H54 (cell line): ENCODE measurements at regions not wholly inside any gene's neighbourhood (a gene's known extent, or its start where the extent isn't known, plus 50 kb on each side); places are given as distances from the start of the nearest gene placed in this dataset.

Experiments used
- DNase-seq: peaks from one replicate; pipeline ENCODE4 v3.0.0; 2011; ENCODE audit warnings: low spot score, mixed read lengths; ENCODE audit not compliant: insufficient read length
- FAIRE-seq: peaks from 3 replicates; lab custom pipeline; 2011; peaks lifted over from hg19 to GRCh38; lab: Jason Lieb, UNC
- POLR2A ChIP-seq: IDR thresholded peaks from 2 replicates; pipeline ENCODE4 v1.6.1; 2011; ENCODE audit warnings: low read depth, mild to moderate bottlenecking, low read length

DNA sequence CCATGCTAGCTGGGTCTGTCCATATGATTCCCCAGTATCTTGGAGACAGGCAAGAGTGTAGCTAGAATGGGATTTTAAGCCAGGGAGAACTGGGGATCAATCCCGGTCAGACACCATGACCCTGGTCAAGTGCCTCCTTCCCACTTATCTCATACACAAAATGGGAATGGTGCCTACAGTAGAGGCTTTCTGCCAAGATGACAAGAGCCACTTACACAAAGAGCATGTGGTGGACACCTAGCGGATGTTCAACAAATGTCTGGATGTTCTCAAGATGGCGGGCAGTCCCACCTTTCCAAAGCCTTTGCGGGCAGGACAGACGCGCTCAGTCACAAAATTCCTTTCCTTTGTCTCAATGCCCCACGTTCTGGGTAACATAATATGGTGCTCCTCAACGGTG lies 57.3 kb downstream of the MAF start:
- FAIRE-seq (no peak), DNase-seq (no peak)
- no peak for TF ChIP-seq POLR2A

DNA sequence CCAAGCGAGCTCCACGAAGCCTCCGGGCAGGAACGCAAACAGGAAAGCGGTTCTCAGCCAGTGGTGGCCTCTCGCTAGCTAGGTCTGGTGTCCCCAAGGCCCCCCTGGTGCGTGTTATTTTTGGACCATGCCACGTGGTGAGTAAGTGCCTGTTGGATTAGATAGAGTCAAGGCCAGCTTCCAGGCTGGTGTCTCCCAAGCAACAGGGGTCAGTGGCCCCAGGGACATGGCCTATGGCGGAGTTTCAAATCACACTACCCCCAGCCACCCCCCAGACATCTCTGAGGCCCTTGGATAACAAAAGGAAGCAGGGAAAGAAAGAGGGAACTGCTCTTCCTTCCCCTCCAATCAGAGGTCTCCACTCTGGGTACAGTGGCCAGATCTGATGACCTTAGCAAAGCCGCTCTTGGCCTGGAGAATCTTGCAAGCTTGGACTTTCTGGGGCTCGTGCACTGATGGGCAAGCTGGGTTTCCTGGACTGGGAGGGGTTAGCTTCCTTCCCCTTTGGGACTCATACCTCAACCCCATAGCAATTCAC lies 58.2 kb downstream of the MAF start:
- TF ChIP-seq POLR2A = no peak
- DNase-seq = no peak
- no peak for FAIRE-seq

DNA sequence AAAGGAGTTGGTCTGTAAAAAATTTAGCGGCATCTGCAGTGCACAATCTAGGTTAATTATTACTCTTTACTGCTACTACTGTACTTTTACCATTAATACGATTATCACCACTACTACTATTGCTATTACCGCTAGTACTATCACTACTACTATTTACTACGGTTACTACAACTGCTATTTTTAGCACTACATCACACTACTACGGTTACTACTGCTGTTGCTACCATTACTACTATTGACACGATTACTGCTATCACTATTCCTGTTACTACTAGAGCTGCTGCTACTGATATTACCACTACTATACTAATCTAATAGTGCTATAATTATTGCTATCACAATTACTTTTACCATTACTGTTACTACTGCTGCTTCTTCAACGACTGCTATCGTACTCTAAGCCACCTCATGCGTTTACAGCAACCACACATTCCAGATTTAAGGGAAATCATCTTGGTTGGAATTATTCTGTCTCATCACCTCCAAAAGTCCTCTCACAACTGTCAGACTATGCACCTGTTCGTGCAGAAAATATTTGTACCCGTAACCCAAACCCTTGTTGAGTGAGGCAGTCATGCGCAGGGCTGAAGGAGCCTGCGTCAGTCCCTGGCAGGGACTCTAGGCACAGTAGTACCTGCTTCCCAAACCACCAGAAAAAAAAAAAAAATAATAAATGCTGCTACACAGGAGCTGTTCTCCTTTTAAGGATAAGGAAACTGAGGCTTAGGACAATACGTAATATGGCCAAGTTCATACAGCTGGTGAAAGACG lies 59.5 kb downstream of the MAF start:
- no peak for TF ChIP-seq POLR2A
- FAIRE-seq (no peak), DNase-seq (no peak)

DNA sequence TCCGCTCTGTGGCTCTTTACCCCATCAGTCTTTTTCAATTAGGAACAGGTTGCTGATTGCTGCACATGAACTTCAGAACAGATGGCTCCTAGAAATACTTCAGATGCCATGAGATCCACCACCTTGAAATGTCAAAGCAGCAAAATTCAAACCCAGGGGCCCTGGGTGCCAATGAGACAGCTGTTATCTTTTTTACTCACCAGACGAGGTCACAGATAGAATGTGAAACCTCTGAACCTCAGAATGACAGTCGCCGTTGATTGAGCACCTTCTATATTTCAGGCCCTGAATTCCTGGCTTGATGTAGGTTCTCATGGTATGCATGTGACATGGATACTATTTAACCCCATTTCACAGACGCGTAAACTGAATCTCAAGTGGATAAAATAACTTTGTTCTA lies 63.0 kb downstream of the MAF start:
- TF ChIP-seq POLR2A = no peak
- DNase-seq (no peak), FAIRE-seq (no peak)

DNA sequence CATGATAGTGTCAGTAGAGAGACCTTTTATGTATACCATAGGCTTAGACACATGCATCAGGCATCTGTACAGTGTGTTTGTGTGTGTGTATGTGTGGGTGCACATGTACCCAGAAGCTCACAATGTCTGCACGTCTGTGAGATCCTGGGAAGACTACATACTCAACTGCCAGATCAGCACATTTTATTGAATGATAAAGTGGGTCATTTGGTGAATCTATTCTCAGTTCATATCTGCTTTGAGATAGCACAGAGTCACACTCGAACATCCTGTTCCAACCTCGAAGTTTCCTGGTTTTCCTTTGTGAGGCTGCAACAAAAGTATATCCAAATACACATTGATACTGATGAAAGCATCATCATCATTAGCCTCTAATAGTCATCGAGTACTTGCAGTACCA lies 63.6 kb downstream of the MAF start:
- no peak for FAIRE-seq
- TF ChIP-seq POLR2A = no peak
- DNase-seq = no peak

DNA sequence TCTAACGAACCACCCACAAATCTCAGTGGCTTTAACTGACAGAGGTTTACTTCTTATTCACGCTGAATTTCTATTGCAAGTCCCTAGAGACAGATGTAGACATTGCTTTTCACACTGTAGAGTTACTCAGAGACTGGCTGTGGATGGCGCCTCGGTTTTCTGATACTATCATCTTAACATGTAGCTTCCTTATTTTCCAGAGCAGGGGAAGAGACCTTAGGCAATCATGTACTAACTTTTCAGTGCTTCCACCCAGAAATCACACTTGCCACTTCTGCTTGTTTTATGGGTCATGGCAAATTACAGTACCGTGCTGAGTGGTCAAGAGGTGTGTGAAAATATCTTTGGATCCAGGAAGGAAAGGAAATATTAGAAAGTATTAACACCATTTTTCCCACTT lies 65.4 kb downstream of the MAF start:
- FAIRE-seq (no peak), DNase-seq (no peak)
- TF ChIP-seq POLR2A = no peak

DNA sequence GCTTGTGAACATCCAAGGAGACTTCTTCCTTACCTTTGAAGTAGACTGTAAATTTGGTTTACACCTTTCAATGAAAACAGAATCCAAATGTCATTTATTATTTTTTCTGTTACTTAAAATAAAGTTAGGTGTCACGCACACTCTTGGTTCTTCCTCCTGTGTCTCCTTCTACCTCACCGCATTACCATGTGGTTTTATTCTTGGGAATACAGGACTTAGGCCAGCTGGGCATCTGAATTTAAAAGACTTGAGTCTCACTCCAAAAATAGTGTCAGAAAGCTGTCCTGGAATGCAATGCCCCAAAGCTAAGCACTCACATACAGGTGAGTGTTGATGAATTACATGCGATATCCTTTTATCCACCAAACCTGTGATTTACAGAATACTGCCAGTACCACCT lies 66.4 kb downstream of the MAF start:
- FAIRE-seq = no peak
- TF ChIP-seq POLR2A = no peak
- DNase-seq = no peak

DNA sequence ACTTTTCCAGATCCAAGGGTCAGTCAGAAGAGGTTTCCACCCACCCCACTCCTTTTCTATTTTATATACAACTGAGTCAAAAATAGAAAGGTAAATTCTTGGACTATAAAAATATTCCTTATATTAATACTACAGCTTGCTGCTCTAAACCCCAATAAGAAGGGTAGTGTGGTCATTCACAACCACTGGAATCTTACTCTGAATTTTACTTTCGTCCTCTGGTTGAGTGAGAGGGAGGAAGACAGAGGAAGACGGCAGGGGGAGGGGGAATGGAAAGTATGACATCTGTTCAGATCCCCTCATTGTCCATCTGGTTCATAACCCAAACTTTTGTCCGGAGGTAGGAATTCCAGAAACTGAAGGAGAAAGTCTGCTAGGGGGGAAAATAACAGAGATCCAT lies 67.2 kb downstream of the MAF start:
- DNase-seq (no peak), FAIRE-seq (no peak)
- TF ChIP-seq POLR2A = no peak

DNA sequence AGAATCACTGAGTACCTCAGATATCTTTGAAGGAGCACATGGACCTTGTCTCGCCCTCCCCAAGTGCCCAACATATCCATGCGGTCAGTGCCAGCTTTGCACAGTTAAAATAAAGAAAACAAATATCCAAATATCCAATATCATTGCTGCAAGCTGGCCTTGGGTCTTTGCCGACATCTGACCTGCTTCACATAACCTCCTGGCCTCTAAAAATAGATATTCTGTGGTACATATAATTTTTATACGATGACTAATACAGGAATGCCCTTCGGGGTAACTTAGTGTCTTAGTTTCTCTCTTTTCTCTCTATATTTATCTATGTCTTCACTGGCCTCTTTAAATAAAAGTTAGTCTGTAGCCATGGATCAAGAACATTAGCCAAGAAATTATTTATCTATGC lies 67.8 kb downstream of the MAF start:
- no peak for TF ChIP-seq POLR2A
- FAIRE-seq = no peak
- no peak for DNase-seq

DNA sequence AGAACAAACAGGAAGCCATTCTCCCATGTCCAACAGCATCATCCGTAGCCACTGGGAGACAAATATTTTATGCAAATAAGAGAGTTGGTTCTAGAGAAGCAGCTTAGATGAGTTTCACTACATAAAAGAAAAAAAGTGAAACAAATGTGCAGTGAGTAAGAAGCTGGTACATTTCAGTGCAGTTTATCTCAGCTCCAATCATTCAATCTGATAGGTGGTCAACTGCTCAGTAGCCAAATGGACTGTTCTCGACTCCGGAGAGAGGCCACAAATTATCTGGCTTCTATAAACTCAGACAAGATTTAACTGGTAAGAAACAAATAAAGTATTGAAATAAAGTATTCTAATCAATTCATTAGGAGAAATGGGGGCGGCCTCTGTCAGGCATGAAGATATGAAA lies 68.3 kb downstream of the MAF start:
- DNase-seq (no peak), FAIRE-seq (no peak)
- TF ChIP-seq POLR2A = no peak

DNA sequence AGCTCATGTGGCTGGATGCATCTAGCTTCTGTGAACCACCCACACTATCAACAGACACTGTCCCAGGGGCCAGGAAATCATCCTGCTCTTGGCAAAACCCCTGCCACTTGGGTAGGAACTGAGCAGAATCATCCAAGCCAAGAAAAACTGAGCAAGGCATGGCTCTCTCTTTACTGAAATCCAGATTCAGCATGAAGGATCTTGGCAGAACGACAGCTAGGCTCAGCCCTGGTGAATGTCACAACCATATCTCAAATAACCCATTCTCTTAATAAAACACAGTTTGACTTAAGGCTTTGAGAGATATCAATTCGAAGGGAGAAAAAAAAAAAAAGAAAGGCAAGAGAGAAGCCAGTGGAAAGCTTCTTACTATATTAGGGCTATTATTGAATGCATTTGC lies 72.2 kb downstream of the MAF start:
- no peak for TF ChIP-seq POLR2A
- FAIRE-seq = no peak
- no peak for DNase-seq

DNA sequence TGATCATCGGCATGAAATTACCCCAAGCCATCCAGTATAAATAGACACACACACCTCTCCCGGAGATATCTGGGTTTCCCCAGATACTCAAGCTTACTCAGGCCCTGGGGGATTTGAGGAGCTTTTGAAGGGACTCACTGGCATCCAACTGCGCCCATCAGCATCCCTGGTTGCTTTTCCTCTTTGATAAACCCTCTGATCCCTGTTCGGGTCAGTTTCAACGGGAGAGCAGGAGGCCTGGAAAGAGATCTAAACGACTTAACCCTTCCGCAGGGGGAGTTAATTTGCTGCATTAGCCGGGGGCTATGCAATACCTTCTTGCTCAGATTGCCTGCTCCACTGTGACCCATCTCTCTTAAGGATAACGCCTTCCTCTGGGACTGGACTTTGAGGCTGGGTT lies 76.6 kb downstream of the MAF start:
- no peak for DNase-seq
- TF ChIP-seq POLR2A = no peak
- no peak for FAIRE-seq

DNA sequence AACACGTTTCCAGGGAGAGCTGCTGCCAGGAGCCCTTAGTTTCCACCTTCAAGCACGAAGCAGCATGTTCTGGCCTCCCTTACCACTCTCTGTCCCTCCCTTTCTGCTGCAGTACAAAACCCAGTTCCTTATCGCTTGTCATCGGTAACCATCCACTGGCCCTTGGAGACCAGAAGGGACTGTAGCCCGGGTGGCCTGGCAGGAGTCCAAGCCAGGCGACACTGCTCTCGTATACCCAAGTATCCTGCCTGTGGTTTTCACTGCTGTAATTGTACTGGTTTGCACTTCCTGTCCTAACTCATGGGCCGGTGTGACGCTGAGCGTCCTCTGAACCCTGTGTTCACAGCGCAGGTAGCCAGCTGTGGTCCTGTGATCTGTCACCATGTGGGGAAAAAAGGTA lies 81.1 kb downstream of the MAF start:
- DNase-seq (no peak), FAIRE-seq (no peak)
- no peak for TF ChIP-seq POLR2A

DNA sequence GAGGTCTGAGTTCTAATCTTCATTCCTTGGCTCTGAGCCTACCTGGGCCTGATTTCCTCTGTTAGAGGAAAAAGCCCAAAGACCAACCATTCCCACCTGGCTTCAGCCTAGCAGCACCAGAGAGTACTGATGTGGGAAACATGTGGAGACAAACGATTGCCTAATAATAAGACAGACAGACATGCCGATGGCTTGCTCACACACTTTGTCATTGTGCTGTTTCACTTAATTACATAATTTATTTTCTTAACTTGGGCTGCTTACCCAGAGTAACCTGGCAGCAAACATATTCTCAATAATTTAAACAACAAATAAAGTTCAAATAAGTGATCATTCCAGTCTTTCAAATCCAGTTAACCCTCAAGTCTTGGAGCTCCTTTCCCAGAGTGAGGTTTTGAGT lies 83.4 kb downstream of the MAF start:
- no peak for TF ChIP-seq POLR2A
- DNase-seq (no peak), FAIRE-seq (no peak)

DNA sequence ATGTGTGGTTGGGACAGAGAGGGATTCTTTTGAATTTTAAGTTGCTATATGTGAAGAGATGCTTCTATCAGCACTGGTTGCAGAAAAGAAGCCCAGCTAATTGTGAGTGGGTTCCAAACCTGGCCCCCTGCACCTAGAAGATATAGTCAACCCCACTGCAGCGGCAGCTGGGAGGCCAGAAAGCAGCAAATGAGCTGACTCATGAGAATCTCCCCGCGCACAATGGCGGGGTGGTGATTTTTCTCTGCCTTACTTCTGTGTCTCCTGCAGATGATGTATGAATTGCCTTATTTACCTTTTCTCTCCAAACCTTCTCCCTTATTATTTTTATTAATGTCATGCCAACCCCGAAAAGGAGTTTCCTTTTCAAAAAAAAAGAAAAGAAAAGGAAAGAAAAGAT lies 89.7 kb downstream of the MAF start:
- TF ChIP-seq POLR2A = no peak
- no peak for FAIRE-seq

More for the DNA sequence above, 89.7 kb downstream of the MAF start:
- DNase-seq = no peak
